HUES6 (cell line): ENCODE measurements at regions not wholly inside any gene's neighbourhood (a gene's known extent, or its start where the extent isn't known, plus 50 kb on each side); places are given as distances from the start of the nearest gene placed in this dataset.

Source experiments
- H3K27ac ChIP-seq: 2 replicates; pipeline ENCODE4 v1.7.0; 2013; ENCODE audit warnings: low read depth, mild to moderate bottlenecking, low read length, inconsistent platforms
- H3K27me3 ChIP-seq: 2 replicates; pipeline ENCODE4 v1.6.1; 2013; ENCODE audit warnings: low read length; ENCODE audit not compliant: control insufficient read depth, insufficient read depth
- H3K36me3 ChIP-seq: 2 replicates; pipeline ENCODE4 v1.6.1; 2013; ENCODE audit warnings: low read length; ENCODE audit not compliant: control insufficient read depth, insufficient read depth
- H3K4me1 ChIP-seq: 2 replicates; pipeline ENCODE4 v1.6.1; 2013; ENCODE audit warnings: low read length; ENCODE audit not compliant: control insufficient read depth, insufficient read depth
- H3K4me3 ChIP-seq: 2 replicates; pipeline ENCODE4 v1.5.1; 2013; ENCODE audit warnings: low read depth, low read length
- H3K9ac ChIP-seq: one replicate; pipeline ENCODE4 v1.6.1; 2013; ENCODE audit warnings: mild to moderate bottlenecking, low read length
- H3K9me3 ChIP-seq: 2 replicates; pipeline ENCODE4 v1.6.1; 2013; ENCODE audit warnings: low read depth, low read length; ENCODE audit not compliant: control insufficient read depth, insufficient read depth

- H3K36me3 ChIP-seq = no peaks in the 10 kb centered on the region
- H3K9ac ChIP-seq = no peak overlapping the region
- no peak overlapping the region for H3K4me3 ChIP-seq
- peaks cover 12% of the 10 kb centered on the region; the same call in 1 of the 2 replicates for H3K9me3 ChIP-seq
- H3K27me3 ChIP-seq = no peaks in the 10 kb centered on the region
- H3K4me1 ChIP-seq = 0 out of 2 replicates have a peak, but pooled peaks cover 5% of the 10 kb centered on the region
- no peak overlapping the region for H3K27ac ChIP-seq
These were observed 487.6 kb upstream of the FLRT2 start for GRCh38 chr14:85042301-85042700.

GRCh38 chr14:85050180-85050579 lies 479.8 kb upstream of the FLRT2 start:
- no peaks in the 10 kb centered on the region for H3K27me3 ChIP-seq
- no peak overlapping the region for H3K4me3 ChIP-seq
- H3K36me3 ChIP-seq = no peaks in the 10 kb centered on the region; the same call in 1 of the 2 replicates
- peaks cover 41% of the 10 kb centered on the region for H3K9me3 ChIP-seq
- H3K27ac ChIP-seq = no peak overlapping the region
- no peak overlapping the region for H3K9ac ChIP-seq
- H3K4me1 ChIP-seq = no peaks in the 10 kb centered on the region

DNA sequence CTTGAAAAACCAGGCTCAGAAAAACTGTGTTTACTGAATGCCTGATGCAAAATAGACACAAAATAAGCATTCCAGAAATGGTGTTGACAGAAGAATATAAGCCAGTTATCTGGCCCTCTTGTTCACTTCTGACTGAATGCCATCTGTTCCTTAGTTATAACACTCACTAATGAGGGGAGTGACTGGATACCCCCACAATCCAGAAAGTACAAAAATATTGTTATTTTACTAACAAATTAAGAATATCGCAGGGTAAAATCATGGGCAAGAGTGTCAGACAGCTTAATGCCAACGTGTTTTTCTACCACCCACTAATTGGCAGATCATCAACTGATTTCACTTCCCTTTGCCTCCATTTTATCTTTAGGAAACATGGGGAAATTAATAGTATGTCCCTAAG lies 477.3 kb upstream of the FLRT2 start:
- H3K27me3 ChIP-seq = no peaks in the 10 kb centered on the region
- peaks cover 42% of the 10 kb centered on the region for H3K9me3 ChIP-seq
- H3K36me3 ChIP-seq = no peaks in the 10 kb centered on the region; the same call in 1 of the 2 replicates
- H3K4me1 ChIP-seq = no peaks in the 10 kb centered on the region
- no peak overlapping the region for H3K4me3 ChIP-seq
- H3K27ac ChIP-seq = no peak overlapping the region
- no peak overlapping the region for H3K9ac ChIP-seq

DNA sequence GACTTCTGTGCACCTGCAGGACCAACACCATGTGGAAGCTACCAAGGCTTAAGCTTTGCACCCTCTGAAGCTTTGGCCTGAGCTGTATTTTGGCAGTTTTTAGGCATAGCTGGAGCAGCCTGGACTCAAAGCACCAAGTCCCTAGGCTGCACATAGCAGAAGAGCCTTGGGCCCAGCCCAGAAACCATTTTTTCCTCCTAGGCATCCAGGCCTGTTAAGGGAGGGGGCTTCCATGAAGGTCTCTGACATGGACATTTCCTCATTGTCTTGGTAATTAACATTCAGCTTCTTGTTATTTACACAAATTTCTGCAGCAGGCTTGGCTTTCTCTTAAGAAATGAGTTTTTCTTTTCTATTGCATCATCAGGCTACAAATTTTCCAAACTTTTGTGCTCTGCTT lies 475.8 kb upstream of the FLRT2 start:
- Histone ChIP-seq H3K36me3 (no peaks in the 10 kb centered on the region; the same call in 1 of the 2 replicates), H3K9ac (no peak overlapping the region), H3K27me3 (no peaks in the 10 kb centered on the region), H3K4me1 (no peaks in the 10 kb centered on the region), H3K27ac (no peak overlapping the region), H3K4me3 (no peak overlapping the region), H3K9me3 (peaks cover 42% of the 10 kb centered on the region)

DNA sequence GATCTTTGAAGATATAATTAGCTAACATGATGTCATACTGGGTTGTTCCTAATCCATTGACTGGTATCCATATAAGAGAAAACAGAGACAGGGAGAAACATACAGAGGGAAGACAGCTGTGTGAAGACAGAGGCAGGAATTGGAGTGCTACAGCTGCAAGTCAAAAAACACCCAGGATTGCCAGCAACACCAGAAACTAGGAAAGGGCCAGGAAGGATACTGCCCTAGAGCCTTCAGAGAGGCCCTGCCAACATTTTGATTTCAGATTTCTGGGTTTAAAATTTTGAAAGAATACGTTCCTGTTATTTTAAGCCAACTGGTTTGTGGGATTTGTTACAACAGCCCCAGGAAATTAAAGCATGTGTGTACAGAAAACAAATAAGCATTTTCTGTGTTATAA lies 473.7 kb upstream of the FLRT2 start:
- Histone ChIP-seq H3K9me3 (peaks cover 42% of the 10 kb centered on the region), H3K27me3 (no peaks in the 10 kb centered on the region), H3K9ac (no peak overlapping the region), H3K27ac (no peak overlapping the region), H3K4me1 (no peaks in the 10 kb centered on the region), H3K4me3 (no peak overlapping the region), H3K36me3 (no peaks in the 10 kb centered on the region; the same call in 1 of the 2 replicates)

GRCh38 chr14:85057221-85057620 lies 472.7 kb upstream of the FLRT2 start:
- Histone ChIP-seq H3K36me3 (no peaks in the 10 kb centered on the region; the same call in 1 of the 2 replicates), H3K9me3 (peaks cover 38% of the 10 kb centered on the region), H3K9ac (no peak overlapping the region), H3K27ac (no peak overlapping the region), H3K4me3 (no peak overlapping the region), H3K27me3 (no peaks in the 10 kb centered on the region), H3K4me1 (no peaks in the 10 kb centered on the region)

- Histone ChIP-seq H3K4me1 (no peaks in the 10 kb centered on the region), H3K27ac (no peak overlapping the region), H3K9ac (no peak overlapping the region), H3K4me3 (no peak overlapping the region), H3K27me3 (no peaks in the 10 kb centered on the region), H3K36me3 (no peaks in the 10 kb centered on the region; the same call in 1 of the 2 replicates), H3K9me3 (peaks cover 30% of the 10 kb centered on the region)
These were observed 471.8 kb upstream of the FLRT2 start for GRCh38 chr14:85058150-85058549.

DNA sequence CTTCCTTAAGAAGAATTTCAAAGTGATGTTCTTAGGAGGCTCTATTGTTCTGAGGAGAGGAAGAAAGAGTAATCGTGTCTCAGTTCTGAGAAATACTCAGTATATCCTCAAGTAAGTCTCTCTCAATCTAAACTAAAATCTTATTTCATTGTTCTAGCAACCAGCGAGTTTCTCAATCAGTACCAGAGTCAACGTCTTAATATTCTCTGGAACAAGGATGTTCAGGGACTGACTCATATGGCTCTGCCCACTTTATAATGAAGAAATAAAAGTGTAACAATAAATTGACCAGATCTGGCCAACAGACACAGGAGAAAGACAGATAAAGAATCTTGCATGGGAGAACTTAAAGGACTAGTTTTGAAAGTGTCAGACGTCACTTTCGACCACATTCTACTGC lies 469.8 kb upstream of the FLRT2 start:
- Histone ChIP-seq H3K27ac (no peak overlapping the region), H3K9me3 (peaks cover 10% of the 10 kb centered on the region), H3K4me3 (no peak overlapping the region), H3K9ac (no peak overlapping the region), H3K27me3 (no peaks in the 10 kb centered on the region), H3K36me3 (no peaks in the 10 kb centered on the region), H3K4me1 (no peaks in the 10 kb centered on the region)

DNA sequence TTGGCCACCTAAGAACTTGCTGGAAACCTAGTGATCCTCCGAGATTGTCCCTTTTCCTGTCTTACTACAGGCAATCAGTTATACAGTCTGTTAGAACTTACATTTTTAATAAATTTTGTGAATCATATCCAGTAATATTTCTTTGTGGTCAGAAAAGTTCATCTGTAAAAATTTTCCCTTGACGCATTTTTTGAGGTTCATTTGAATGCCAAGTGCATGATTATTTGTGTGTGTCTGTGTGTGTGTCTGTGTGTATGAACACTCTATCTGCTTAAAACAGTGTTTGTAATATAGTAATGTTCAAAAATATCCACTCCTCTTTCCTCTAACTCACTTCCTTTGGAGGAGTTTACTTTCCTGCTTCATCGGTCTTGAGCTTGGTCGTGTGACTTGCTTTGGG lies 468.7 kb upstream of the FLRT2 start:
- Histone ChIP-seq H3K36me3 (no peaks in the 10 kb centered on the region), H3K4me3 (no peak overlapping the region), H3K9ac (no peak overlapping the region), H3K27ac (no peak overlapping the region), H3K27me3 (no peaks in the 10 kb centered on the region), H3K4me1 (no peaks in the 10 kb centered on the region), H3K9me3 (peaks cover under 1% of the 10 kb centered on the region; the same call in 1 of the 2 replicates)

GRCh38 chr14:85063747-85064146 lies 466.2 kb upstream of the FLRT2 start:
- Histone ChIP-seq H3K27me3 (no peaks in the 10 kb centered on the region), H3K27ac (no peak overlapping the region), H3K4me3 (no peak overlapping the region), H3K9me3 (no peaks in the 10 kb centered on the region), H3K4me1 (no peaks in the 10 kb centered on the region), H3K36me3 (no peaks in the 10 kb centered on the region), H3K9ac (no peak overlapping the region)

DNA sequence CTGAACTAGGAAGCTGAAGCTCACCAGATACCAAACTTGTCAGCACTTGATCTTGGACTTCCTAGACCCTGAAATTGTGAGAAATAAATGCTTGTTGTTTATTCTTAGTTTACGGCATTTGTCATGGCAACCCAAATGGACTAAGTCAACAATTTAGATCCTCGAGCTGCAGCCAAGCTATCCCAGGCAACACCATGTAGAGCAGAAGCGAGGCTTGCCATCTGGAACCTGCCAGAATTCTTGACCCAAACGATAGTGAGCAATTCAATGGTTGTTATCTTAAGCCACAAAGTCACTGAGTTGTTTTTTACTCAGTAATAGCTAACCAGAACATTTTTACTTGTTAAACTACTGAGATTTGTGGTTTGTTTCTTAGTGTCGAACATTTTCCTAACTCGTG lies 458.5 kb upstream of the FLRT2 start:
- no peaks in the 10 kb centered on the region for H3K36me3 ChIP-seq
- H3K9me3 ChIP-seq = no peaks in the 10 kb centered on the region
- H3K27me3 ChIP-seq = no peaks in the 10 kb centered on the region
- no peak overlapping the region for H3K9ac ChIP-seq
- no peak overlapping the region for H3K4me3 ChIP-seq
- H3K4me1 ChIP-seq = no peaks in the 10 kb centered on the region
- H3K27ac ChIP-seq = no peak overlapping the region

GRCh38 chr14:85074955-85075354 lies 455.0 kb upstream of the FLRT2 start:
- Histone ChIP-seq H3K36me3 (no peaks in the 10 kb centered on the region), H3K9ac (no peak overlapping the region), H3K27ac (no peak overlapping the region), H3K27me3 (no peaks in the 10 kb centered on the region), H3K4me1 (no peaks in the 10 kb centered on the region), H3K9me3 (no peaks in the 10 kb centered on the region), H3K4me3 (no peak overlapping the region)
